ENCODE measurements at regions not wholly inside any gene's neighbourhood (a gene's known extent, or its start where the extent isn't known, plus 50 kb on each side); places are given as distances from the start of the nearest gene placed in this dataset.

- no peak for TF ChIP-seq CTCF (optimal IDR thresholded peaks at IDR 0.05 in 1 of 3, IDR thresholded peaks at IDR 0.05 in 1 of 3, conservative IDR thresholded peaks at IDR 0.05 in 1 of 3; ENCODE audit: extremely low read depth in 1 of 3, insufficient read depth in 2 of 3, low read length in 3 of 3)
- no peak for TF ChIP-seq EZH2 (IDR thresholded peaks at IDR 0.05; ENCODE audit: low read length)
These were observed 321.5 kb upstream of the OLFM3 start for GRCh38 chr1:102318104-102318806.

All from keratinocyte (primary cell).